GM23338 (cell line): ENCODE measurements at regions not wholly inside any gene's neighbourhood (a gene's known extent, or its start where the extent isn't known, plus 50 kb on each side); places are given as distances from the start of the nearest gene placed in this dataset.

Source experiments
- ATAC-seq: fragments of 200-7000 bp; cut with Tn5 transposase; 3 replicates; pipeline ENCODE4 v1.9.1; 2020
- DNase-seq: peaks from one replicate; pipeline ENCODE4 v3.0.0-alpha.2; 2015; ENCODE audit warnings: low spot score
- H2AFZ ChIP-seq: fragments of 200-600 bp; sonication (generic); 2 replicates; pipeline ENCODE4 v1.8.0; 2016; ENCODE audit warnings: antibody characterized with exemption, mild to moderate bottlenecking, moderate library complexity
- H3F3A ChIP-seq: fragments of 200-600 bp; sonication (generic); replicated peaks from 2 replicates; pipeline ENCODE4 v1.8.0; 2017; ENCODE audit warnings: antibody characterized with exemption, mixed run types, low read depth
- H3K27ac ChIP-seq: fragments of 200-600 bp; sonication (generic); 2 replicates; pipeline ENCODE4 v1.6.1; 2016; ENCODE audit warnings: low read depth
- H3K27me3 ChIP-seq: fragments of 200-600 bp; sonication (generic); 2 replicates; pipeline ENCODE4 v1.8.0; 2016; ENCODE audit warnings: mild to moderate bottlenecking, mixed run types, moderate library complexity; ENCODE audit not compliant: insufficient read depth
- H3K36me3 ChIP-seq: fragments of 200-600 bp; sonication (generic); 2 replicates; pipeline ENCODE4 v1.8.0; 2016; ENCODE audit warnings: mild to moderate bottlenecking; ENCODE audit not compliant: insufficient read depth
- H3K4me1 ChIP-seq: fragments of 200-600 bp; sonication (generic); 2 replicates; pipeline ENCODE4 v1.8.0; 2016; ENCODE audit warnings: mild to moderate bottlenecking, moderate library complexity; ENCODE audit not compliant: insufficient read depth
- H3K4me2 ChIP-seq: fragments of 200-600 bp; sonication (generic); 2 replicates; pipeline ENCODE4 v1.7.1; 2017; ENCODE audit warnings: mixed run types
- H3K4me3 ChIP-seq: fragments of 200-600 bp; sonication (generic); 2 replicates; pipeline ENCODE4 v1.6.1; 2016; ENCODE audit warnings: mixed run types
- H3K79me2 ChIP-seq: fragments of 200-600 bp; sonication (generic); replicated peaks from 2 replicates; pipeline ENCODE4 v1.8.0; 2017; ENCODE audit warnings: mild to moderate bottlenecking; ENCODE audit not compliant: insufficient read depth
- H3K9me2 ChIP-seq: fragments of 200-600 bp; sonication (generic); 2 replicates; pipeline ENCODE4 v1.8.0; 2017; ENCODE audit not compliant: insufficient read depth
- H4K20me1 ChIP-seq: fragments of 200-600 bp; sonication (generic); replicated peaks from 2 replicates; pipeline ENCODE4 v1.8.0; 2017; ENCODE audit warnings: mild to moderate bottlenecking; ENCODE audit not compliant: insufficient read depth
- H3K27ac Mint-ChIP-seq: 2 replicates; pipeline ENCODE4 v1.8.0; 2020; ENCODE audit warnings: inconsistent platforms, mild to moderate bottlenecking, moderate library complexity, mixed read lengths
- H3K27me3 Mint-ChIP-seq: 3 replicates; pipeline ENCODE4 v1.8.0; 2022; ENCODE audit warnings: low read depth, mild to moderate bottlenecking, moderate library complexity, mixed read lengths, inconsistent platforms; ENCODE audit not compliant: insufficient read depth, poor library complexity
- H3K36me3 Mint-ChIP-seq: 3 replicates; pipeline ENCODE4 v1.8.0; 2021; ENCODE audit warnings: low read depth, mild to moderate bottlenecking, inconsistent platforms, moderate library complexity, mixed read lengths
- H3K4me1 Mint-ChIP-seq: 3 replicates; pipeline ENCODE4 v1.8.0; 2020; ENCODE audit warnings: mild to moderate bottlenecking, inconsistent platforms, mixed read lengths
- H3K4me3 Mint-ChIP-seq: 3 replicates; pipeline ENCODE4 v1.8.0; 2021; ENCODE audit warnings: moderate library complexity, mild to moderate bottlenecking, inconsistent platforms, mixed read lengths
- H3K9me3 Mint-ChIP-seq: 3 replicates; pipeline ENCODE4 v1.8.0; 2020; ENCODE audit warnings: moderate library complexity, mild to moderate bottlenecking, inconsistent platforms, mixed read lengths
- CREB1 ChIP-seq: fragments of 250-450 bp; sonication (Bioruptor Pico); IDR thresholded peaks from 2 replicates; pipeline ENCODE4 v1.5.0; 2020; ENCODE audit warnings: low read depth, mild to moderate bottlenecking, moderate library complexity
- CTCF ChIP-seq, 2 experiments: fragments of 200-600 bp in 1 of 2; sonication (generic) in 1 of 2; conservative IDR thresholded peaks; 2 replicates each; pipeline versions ENCODE4 v1.5.1 to v1.6.1; 2016 to 2017; ENCODE audit warnings: antibody characterized with exemption in 2 of 2, low read depth in 2 of 2, mild to moderate bottlenecking in 2 of 2, moderate library complexity in 1 of 2
- ETS1 ChIP-seq: IDR thresholded peaks from 2 replicates; pipeline ENCODE4 v1.6.1; 2016; ENCODE audit warnings: antibody characterized with exemption
- EZH2 ChIP-seq: fragments of 200-600 bp; sonication (generic); IDR thresholded peaks from one replicate; pipeline ENCODE4 v1.8.0; 2017; ENCODE audit warnings: antibody characterized with exemption, mild to moderate bottlenecking, low read depth; ENCODE audit not compliant: unreplicated experiment
- EZH2phosphoT487 ChIP-seq: fragments of 200-600 bp; sonication (generic); IDR thresholded peaks from one replicate; pipeline ENCODE4 v1.8.1; 2018; ENCODE audit warnings: antibody characterized with exemption; ENCODE audit not compliant: unreplicated experiment
- NANOG ChIP-seq: IDR thresholded peaks from 2 replicates; pipeline ENCODE4 v1.6.1; 2016; ENCODE audit warnings: antibody characterized with exemption, borderline replicate concordance
- POLR2AphosphoS5 ChIP-seq: IDR thresholded peaks from 2 replicates; pipeline ENCODE4 v1.6.1; 2016; ENCODE audit warnings: antibody characterized with exemption, low read depth
- REST ChIP-seq: IDR thresholded peaks from one replicate; pipeline ENCODE4 v1.6.1; 2018; ENCODE audit warnings: antibody characterized with exemption; ENCODE audit not compliant: unreplicated experiment
- STAT1 ChIP-seq: IDR thresholded peaks from one replicate; pipeline ENCODE4 v1.6.1; 2016; ENCODE audit warnings: antibody characterized with exemption; ENCODE audit not compliant: unreplicated experiment
- ZNF114 ChIP-seq: fragments of 250-450 bp; sonication (Bioruptor Pico); IDR thresholded peaks from 2 replicates; pipeline ENCODE4 v1.5.0; 2020; ENCODE audit warnings: mild to moderate bottlenecking, moderate library complexity
- ZNF331 ChIP-seq: fragments of 250-450 bp; sonication (Bioruptor Pico); IDR thresholded peaks from 2 replicates; pipeline ENCODE4 v1.5.0; 2020; ENCODE audit warnings: low read depth, mild to moderate bottlenecking, moderate library complexity
- ZNF462 ChIP-seq: fragments of 250-450 bp; sonication (Bioruptor Pico); IDR thresholded peaks from 2 replicates; pipeline ENCODE4 v1.5.0; 2020; ENCODE audit warnings: mild to moderate bottlenecking, moderate library complexity

- TF ChIP-seq ZNF462 (no peak), ZNF114 (CRISPR knock-in tag) (no peak), CTCF (conservative IDR thresholded peaks at IDR 0.05; ENCODE audit: low read depth in 2 of 2) (no peak), POLR2AphosphoS5 (no peak), ZNF331 (CRISPR knock-in tag) (no peak), CREB1 (CRISPR knock-in tag) (no peak), NANOG (no peak), EZH2 (no peak), EZH2phosphoT487 (no peak)
Measured at GRCh38 chr3:104316118-104316517, 1050.6 kb upstream of the ALCAM start (continued).

GRCh38 chr3:104323226-104323625, 1043.5 kb upstream of the ALCAM start:
- Mint-ChIP-seq H3K4me3 (no peak overlapping the region), H3K36me3 (peaks cover 42% of the 10 kb centered on the region), H3K4me1 (peaks cover 12% of the 10 kb centered on the region), H3K27me3 (peaks cover 1% of the 10 kb centered on the region), H3K27ac (no peak overlapping the region), H3K9me3 (peaks cover 41% of the 10 kb centered on the region)
- H3K36me3 ChIP-seq = 0 out of 2 replicates have a peak, but pooled peaks cover 3% of the 10 kb centered on the region
- H3K9me2 ChIP-seq = peaks cover 3% of the 10 kb centered on the region; the same call in 1 of the 2 replicates
- no peak overlapping the region for H3K4me3 ChIP-seq
- no peak overlapping the region for H2AFZ ChIP-seq
- no peak for DNase-seq
- H3K4me2 ChIP-seq = no peak overlapping the region
- H4K20me1 ChIP-seq = no peaks in the 10 kb centered on the region
- no peak overlapping the region for H3K27ac ChIP-seq
- no peaks in the 10 kb centered on the region for H3K27me3 ChIP-seq
- no peaks in the 10 kb centered on the region for H3K4me1 ChIP-seq
- no peaks in the 10 kb centered on the region for H3K79me2 ChIP-seq
- H3F3A ChIP-seq = no peaks in the 10 kb centered on the region
- no peak for ATAC-seq
- TF ChIP-seq CREB1 (CRISPR knock-in tag) (no peak), NANOG (no peak), ETS1 (no peak), POLR2AphosphoS5 (no peak), REST (no peak), ZNF114 (CRISPR knock-in tag) (no peak), STAT1 (no peak)
